WTC11 (cell line): ENCODE measurements at regions not wholly inside any gene's neighbourhood (a gene's known extent, or its start where the extent isn't known, plus 50 kb on each side); places are given as distances from the start of the nearest gene placed in this dataset.

Source experiments
- ATAC-seq: fragments of 200-7000 bp; cut with Tn5 transposase; 2 replicates; pipeline ENCODE4 v1.10.0; 2021; ENCODE audit warnings: mild to moderate bottlenecking, moderate library complexity
- CTCF ChIA-PET: fragments of 300-600 bp; sonication (Branson Sonifier 250); formaldehyde crosslinking; loops from one replicate; lab custom pipeline; 2021; ENCODE audit warnings: antibody characterized with exemption; lab: Charles Lee
- POLR2A ChIA-PET: fragments of 350-600 bp; sonication (Branson Sonifier 250); formaldehyde crosslinking; loops from one replicate; lab custom pipeline; 2021; ENCODE audit warnings: antibody characterized with exemption; lab: Charles Lee
- DNase-seq: peaks from one replicate; pipeline ENCODE4 v3.0.0; 2021; ENCODE audit warnings: low spot score
- H3K27ac Mint-ChIP-seq: 2 replicates; pipeline ENCODE4 v1.8.0; 2021; ENCODE audit warnings: mixed read lengths
- H3K27me3 Mint-ChIP-seq: 2 replicates; pipeline ENCODE4 v1.8.0; 2021; ENCODE audit warnings: low read depth, mild to moderate bottlenecking, moderate library complexity, mixed read lengths
- H3K36me3 Mint-ChIP-seq: 2 replicates; pipeline ENCODE4 v1.8.0; 2021; ENCODE audit warnings: mixed read lengths
- H3K4me1 Mint-ChIP-seq: 2 replicates; pipeline ENCODE4 v1.8.0; 2022; ENCODE audit warnings: mixed read lengths
- H3K4me3 Mint-ChIP-seq: 2 replicates; pipeline ENCODE4 v1.8.0; 2021; ENCODE audit warnings: mild to moderate bottlenecking, moderate library complexity, mixed read lengths
- H3K9me3 Mint-ChIP-seq: 2 replicates; pipeline ENCODE4 v1.8.0; 2021; ENCODE audit warnings: mixed read lengths
- AR ChIP-seq: fragments of 250-450 bp; sonication (Bioruptor Pico); IDR thresholded peaks from 2 replicates; pipeline ENCODE4 v1.9.0; 2021; ENCODE audit warnings: mild to moderate bottlenecking
- ARID4B ChIP-seq: sonication (generic); formaldehyde crosslinking; IDR thresholded peaks from 2 replicates; pipeline ENCODE4 v1.8.0; 2023; ENCODE audit warnings: missing genetic modification reagents, mild to moderate bottlenecking, borderline replicate concordance
- CREM ChIP-seq: sonication (generic); formaldehyde crosslinking; IDR thresholded peaks from 2 replicates; pipeline ENCODE4 v1.8.1; 2022; ENCODE audit warnings: mild to moderate bottlenecking, missing genetic modification reagents, moderate library complexity
- E2F5 ChIP-seq: sonication (generic); formaldehyde crosslinking; IDR thresholded peaks from 2 replicates; pipeline ENCODE4 v1.8.1; 2022; ENCODE audit warnings: mild to moderate bottlenecking, moderate library complexity, missing genetic modification reagents
- ETV6 ChIP-seq: sonication (generic); formaldehyde crosslinking; IDR thresholded peaks from 2 replicates; pipeline ENCODE4 v1.8.1; 2022; ENCODE audit warnings: mild to moderate bottlenecking, missing genetic modification reagents
- FOXJ3 ChIP-seq: sonication (generic); formaldehyde crosslinking; IDR thresholded peaks from 2 replicates; pipeline ENCODE4 v1.9.0; 2021; ENCODE audit warnings: missing genetic modification reagents, mild to moderate bottlenecking, borderline replicate concordance
- FOXK1 ChIP-seq: sonication (generic); formaldehyde crosslinking; IDR thresholded peaks from 2 replicates; pipeline ENCODE4 v1.8.0; 2022; ENCODE audit warnings: mild to moderate bottlenecking, moderate library complexity, missing genetic modification reagents
- FOXP1 ChIP-seq: sonication (generic); formaldehyde crosslinking; IDR thresholded peaks from 2 replicates; pipeline ENCODE4 v1.8.0; 2022; ENCODE audit warnings: missing genetic modification reagents, mild to moderate bottlenecking, moderate library complexity, borderline replicate concordance
- GRHL2 ChIP-seq: fragments of 250-450 bp; sonication (Bioruptor Pico); IDR thresholded peaks from 2 replicates; pipeline ENCODE4 v1.8.0; 2022; ENCODE audit warnings: mild to moderate bottlenecking, moderate library complexity; ENCODE audit not compliant: insufficient replicate concordance, severe bottlenecking
- JAZF1 ChIP-seq: fragments of 250-450 bp; sonication (Bioruptor Pico); IDR thresholded peaks from 2 replicates; pipeline ENCODE4 v1.9.0; 2021; ENCODE audit warnings: moderate library complexity, mild to moderate bottlenecking, inconsistent platforms
- KAT7 ChIP-seq: sonication (generic); formaldehyde crosslinking; IDR thresholded peaks from 2 replicates; pipeline ENCODE4 v1.8.1; 2023; ENCODE audit warnings: missing genetic modification reagents, mild to moderate bottlenecking, borderline replicate concordance
- MYBL2 ChIP-seq: sonication (generic); formaldehyde crosslinking; IDR thresholded peaks from 2 replicates; pipeline ENCODE4 v1.8.1; 2023; ENCODE audit warnings: mild to moderate bottlenecking, moderate library complexity, missing genetic modification reagents
- RELA ChIP-seq: sonication (generic); formaldehyde crosslinking; IDR thresholded peaks from 2 replicates; pipeline ENCODE4 v1.8.1; 2022; ENCODE audit warnings: missing genetic modification reagents, mild to moderate bottlenecking, borderline replicate concordance
- RORB ChIP-seq: fragments of 250-450 bp; sonication (Bioruptor Pico); IDR thresholded peaks from 2 replicates; pipeline ENCODE4 v1.9.0; 2021; ENCODE audit warnings: mild to moderate bottlenecking
- SOX15 ChIP-seq: fragments of 250-450 bp; sonication (Bioruptor Pico); IDR thresholded peaks from 2 replicates; pipeline ENCODE4 v1.9.0; 2021; ENCODE audit warnings: mild to moderate bottlenecking
- TCF7 ChIP-seq: sonication (generic); formaldehyde crosslinking; IDR thresholded peaks from 2 replicates; pipeline ENCODE4 v1.8.0; 2022; ENCODE audit warnings: mild to moderate bottlenecking, low read depth, missing genetic modification reagents, moderate library complexity
- TEAD1 ChIP-seq: sonication (generic); formaldehyde crosslinking; IDR thresholded peaks from 2 replicates; pipeline ENCODE4 v1.8.0; 2022; ENCODE audit warnings: mild to moderate bottlenecking, missing genetic modification reagents
- TEAD4 ChIP-seq: sonication (generic); formaldehyde crosslinking; IDR thresholded peaks from 2 replicates; pipeline ENCODE4 v1.8.0; 2022; ENCODE audit warnings: mild to moderate bottlenecking, missing genetic modification reagents
- TP53 ChIP-seq: sonication (generic); formaldehyde crosslinking; IDR thresholded peaks from 2 replicates; pipeline ENCODE4 v1.8.1; 2023; ENCODE audit warnings: mild to moderate bottlenecking, missing genetic modification reagents
- ZNF396 ChIP-seq: fragments of 250-450 bp; sonication (Bioruptor Pico); IDR thresholded peaks from 2 replicates; pipeline ENCODE4 v1.8.0; 2021; ENCODE audit warnings: mild to moderate bottlenecking, moderate library complexity, borderline replicate concordance
- ZNF423 ChIP-seq: fragments of 250-450 bp; sonication (Bioruptor Pico); IDR thresholded peaks from 2 replicates; pipeline ENCODE4 v2.1.2; 2022; ENCODE audit warnings: mild to moderate bottlenecking, moderate library complexity
- TF ChIP-seq, protein P1 (sequence below): sonication (generic); formaldehyde crosslinking; IDR thresholded peaks from 2 replicates; pipeline ENCODE4 v1.8.1; 2022; ENCODE audit warnings: missing genetic modification reagents, borderline replicate concordance
- TF ChIP-seq, protein P2 (sequence below): sonication (generic); formaldehyde crosslinking; conservative IDR thresholded peaks from 2 replicates; pipeline ENCODE4 v1.8.1; 2023; ENCODE audit warnings: mild to moderate bottlenecking, low read depth, missing genetic modification reagents, moderate library complexity

DNA sequence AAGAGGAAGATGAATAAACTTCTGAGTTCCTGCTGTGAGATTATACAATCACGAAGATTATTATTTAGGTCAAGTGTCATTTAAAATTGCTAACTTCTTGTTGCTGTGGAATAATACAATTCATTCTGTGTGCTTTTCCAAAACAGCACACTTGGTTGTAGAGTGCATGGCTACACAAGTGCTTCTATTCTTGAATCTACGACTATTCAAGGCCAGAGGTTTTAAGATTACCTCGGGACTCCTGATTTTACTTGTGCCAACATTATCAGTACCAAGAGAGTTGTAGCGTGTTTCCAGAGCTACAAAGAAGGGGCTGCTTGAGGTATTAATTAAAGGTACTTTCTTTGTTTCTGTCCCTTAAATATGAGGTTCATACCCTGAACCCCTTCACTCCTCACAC is 234.0 kb upstream of the PCDH9 start:
- no peak overlapping the region for H3K4me3 Mint-ChIP-seq
- TF ChIP-seq, protein P1, sequence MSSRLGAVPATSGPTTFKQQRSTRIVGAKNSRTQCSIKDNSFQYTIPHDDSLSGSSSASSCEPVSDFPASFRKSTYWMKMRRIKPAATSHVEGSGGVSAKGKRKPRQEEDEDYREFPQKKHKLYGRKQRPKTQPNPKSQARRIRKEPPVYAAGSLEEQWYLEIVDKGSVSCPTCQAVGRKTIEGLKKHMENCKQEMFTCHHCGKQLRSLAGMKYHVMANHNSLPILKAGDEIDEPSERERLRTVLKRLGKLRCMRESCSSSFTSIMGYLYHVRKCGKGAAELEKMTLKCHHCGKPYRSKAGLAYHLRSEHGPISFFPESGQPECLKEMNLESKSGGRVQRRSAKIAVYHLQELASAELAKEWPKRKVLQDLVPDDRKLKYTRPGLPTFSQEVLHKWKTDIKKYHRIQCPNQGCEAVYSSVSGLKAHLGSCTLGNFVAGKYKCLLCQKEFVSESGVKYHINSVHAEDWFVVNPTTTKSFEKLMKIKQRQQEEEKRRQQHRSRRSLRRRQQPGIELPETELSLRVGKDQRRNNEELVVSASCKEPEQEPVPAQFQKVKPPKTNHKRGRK (CRISPR knock-in tag): no peak
- TF ChIP-seq KAT7 (CRISPR knock-in tag) (no peak), E2F5 (CRISPR knock-in tag) (no peak), ZNF423 (CRISPR knock-in tag) (no peak), JAZF1 (CRISPR knock-in tag) (no peak), SOX15 (CRISPR knock-in tag) (no peak), TCF7 (CRISPR knock-in tag) (no peak), RORB (CRISPR knock-in tag) (no peak), FOXJ3 (CRISPR knock-in tag) (no peak), FOXK1 (CRISPR knock-in tag) (no peak), ARID4B (no peak), TEAD4 (CRISPR knock-in tag) (no peak), MYBL2 (CRISPR knock-in tag) (no peak), RELA (CRISPR knock-in tag) (no peak)
- TF ChIP-seq, protein P2, sequence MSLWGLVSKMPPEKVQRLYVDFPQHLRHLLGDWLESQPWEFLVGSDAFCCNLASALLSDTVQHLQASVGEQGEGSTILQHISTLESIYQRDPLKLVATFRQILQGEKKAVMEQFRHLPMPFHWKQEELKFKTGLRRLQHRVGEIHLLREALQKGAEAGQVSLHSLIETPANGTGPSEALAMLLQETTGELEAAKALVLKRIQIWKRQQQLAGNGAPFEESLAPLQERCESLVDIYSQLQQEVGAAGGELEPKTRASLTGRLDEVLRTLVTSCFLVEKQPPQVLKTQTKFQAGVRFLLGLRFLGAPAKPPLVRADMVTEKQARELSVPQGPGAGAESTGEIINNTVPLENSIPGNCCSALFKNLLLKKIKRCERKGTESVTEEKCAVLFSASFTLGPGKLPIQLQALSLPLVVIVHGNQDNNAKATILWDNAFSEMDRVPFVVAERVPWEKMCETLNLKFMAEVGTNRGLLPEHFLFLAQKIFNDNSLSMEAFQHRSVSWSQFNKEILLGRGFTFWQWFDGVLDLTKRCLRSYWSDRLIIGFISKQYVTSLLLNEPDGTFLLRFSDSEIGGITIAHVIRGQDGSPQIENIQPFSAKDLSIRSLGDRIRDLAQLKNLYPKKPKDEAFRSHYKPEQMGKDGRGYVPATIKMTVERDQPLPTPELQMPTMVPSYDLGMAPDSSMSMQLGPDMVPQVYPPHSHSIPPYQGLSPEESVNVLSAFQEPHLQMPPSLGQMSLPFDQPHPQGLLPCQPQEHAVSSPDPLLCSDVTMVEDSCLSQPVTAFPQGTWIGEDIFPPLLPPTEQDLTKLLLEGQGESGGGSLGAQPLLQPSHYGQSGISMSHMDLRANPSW (CRISPR knock-in tag): no peak
- H3K9me3 Mint-ChIP-seq: no peaks in the 10 kb centered on the region; the same call in 1 of the 2 replicates
- no peak overlapping the region for H3K27ac Mint-ChIP-seq
- ChIA-PET POLR2A (no interaction called here), CTCF (no interaction called here)
- no peaks in the 10 kb centered on the region for H3K27me3 Mint-ChIP-seq
- no peak for ATAC-seq
- H3K4me1 Mint-ChIP-seq: peaks cover 5% of the 10 kb centered on the region
- no peaks in the 10 kb centered on the region for H3K36me3 Mint-ChIP-seq
- no peak for DNase-seq

- Mint-ChIP-seq H3K27me3 (no peaks in the 10 kb centered on the region), H3K36me3 (0 out of 2 replicates have a peak, but pooled peaks cover under 1% of the 10 kb centered on the region), H3K9me3 (peaks cover 5% of the 10 kb centered on the region), H3K27ac (no peak overlapping the region), H3K4me1 (peaks cover 5% of the 10 kb centered on the region), H3K4me3 (no peak overlapping the region)
- DNase-seq: no peak
- POLR2A ChIA-PET: no interaction called here
- ATAC-seq: no peak
- CTCF ChIA-PET: no interaction called here
- TF ChIP-seq TP53 (no peak), TEAD1 (CRISPR knock-in tag) (no peak), ZNF396 (CRISPR knock-in tag) (no peak), FOXP1 (CRISPR knock-in tag) (no peak), ETV6 (no peak), E2F5 (CRISPR knock-in tag) (no peak), CREM (CRISPR knock-in tag) (no peak), FOXK1 (CRISPR knock-in tag) (no peak), GRHL2 (CRISPR knock-in tag) (no peak), AR (no peak)
These were observed 232.0 kb upstream of the PCDH9 start for GRCh38 chr13:67462098-67462497.
